WTC11 (cell line): ENCODE measurements at regions not wholly inside any gene's neighbourhood (a gene's known extent, or its start where the extent isn't known, plus 50 kb on each side); places are given as distances from the start of the nearest gene placed in this dataset.

Experiments
- AFF4 ChIP-seq: sonication (generic); formaldehyde crosslinking; IDR thresholded peaks from 2 replicates; pipeline ENCODE4 v1.8.1; 2023; ENCODE audit warnings: mild to moderate bottlenecking, missing genetic modification reagents, borderline replicate concordance
- TF ChIP-seq, protein P1 (sequence below): fragments of 200-600 bp; IDR thresholded peaks from 2 replicates; pipeline ENCODE4 v1.8.0; 2022; ENCODE audit warnings: antibody characterized with exemption

GRCh38 chr3:178966299-178967176, 105.1 kb downstream of the ZMAT3 start:
- no peak for TF ChIP-seq AFF4 (CRISPR knock-in tag)
- TF ChIP-seq, protein P1, sequence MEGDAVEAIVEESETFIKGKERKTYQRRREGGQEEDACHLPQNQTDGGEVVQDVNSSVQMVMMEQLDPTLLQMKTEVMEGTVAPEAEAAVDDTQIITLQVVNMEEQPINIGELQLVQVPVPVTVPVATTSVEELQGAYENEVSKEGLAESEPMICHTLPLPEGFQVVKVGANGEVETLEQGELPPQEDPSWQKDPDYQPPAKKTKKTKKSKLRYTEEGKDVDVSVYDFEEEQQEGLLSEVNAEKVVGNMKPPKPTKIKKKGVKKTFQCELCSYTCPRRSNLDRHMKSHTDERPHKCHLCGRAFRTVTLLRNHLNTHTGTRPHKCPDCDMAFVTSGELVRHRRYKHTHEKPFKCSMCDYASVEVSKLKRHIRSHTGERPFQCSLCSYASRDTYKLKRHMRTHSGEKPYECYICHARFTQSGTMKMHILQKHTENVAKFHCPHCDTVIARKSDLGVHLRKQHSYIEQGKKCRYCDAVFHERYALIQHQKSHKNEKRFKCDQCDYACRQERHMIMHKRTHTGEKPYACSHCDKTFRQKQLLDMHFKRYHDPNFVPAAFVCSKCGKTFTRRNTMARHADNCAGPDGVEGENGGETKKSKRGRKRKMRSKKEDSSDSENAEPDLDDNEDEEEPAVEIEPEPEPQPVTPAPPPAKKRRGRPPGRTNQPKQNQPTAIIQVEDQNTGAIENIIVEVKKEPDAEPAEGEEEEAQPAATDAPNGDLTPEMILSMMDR, result no peak
